ENCODE measurements at regions not wholly inside any gene's neighbourhood (a gene's known extent, or its start where the extent isn't known, plus 50 kb on each side); places are given as distances from the start of the nearest gene placed in this dataset.

DNA sequence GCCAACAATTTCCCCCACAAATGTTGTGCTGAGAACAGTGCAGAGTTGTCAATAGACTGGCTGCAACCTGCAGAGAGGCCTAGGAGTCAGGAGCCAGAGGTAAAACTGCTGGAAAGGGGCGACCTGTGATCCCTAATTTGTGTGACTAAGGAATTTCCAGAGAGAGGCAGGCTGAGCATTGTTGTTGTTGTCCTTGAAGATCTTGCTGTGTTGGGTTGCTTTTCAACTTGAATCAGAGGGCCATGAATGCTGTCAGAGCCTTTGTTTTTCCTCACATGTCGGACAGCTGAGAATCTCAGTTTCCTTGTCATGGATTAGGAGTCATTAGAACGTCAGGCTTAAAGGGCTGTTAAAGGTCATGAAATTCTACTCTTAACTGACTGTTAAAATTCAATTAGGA is 134.6 kb upstream of the ASTN2 start:
- TF ChIP-seq, protein P1, sequence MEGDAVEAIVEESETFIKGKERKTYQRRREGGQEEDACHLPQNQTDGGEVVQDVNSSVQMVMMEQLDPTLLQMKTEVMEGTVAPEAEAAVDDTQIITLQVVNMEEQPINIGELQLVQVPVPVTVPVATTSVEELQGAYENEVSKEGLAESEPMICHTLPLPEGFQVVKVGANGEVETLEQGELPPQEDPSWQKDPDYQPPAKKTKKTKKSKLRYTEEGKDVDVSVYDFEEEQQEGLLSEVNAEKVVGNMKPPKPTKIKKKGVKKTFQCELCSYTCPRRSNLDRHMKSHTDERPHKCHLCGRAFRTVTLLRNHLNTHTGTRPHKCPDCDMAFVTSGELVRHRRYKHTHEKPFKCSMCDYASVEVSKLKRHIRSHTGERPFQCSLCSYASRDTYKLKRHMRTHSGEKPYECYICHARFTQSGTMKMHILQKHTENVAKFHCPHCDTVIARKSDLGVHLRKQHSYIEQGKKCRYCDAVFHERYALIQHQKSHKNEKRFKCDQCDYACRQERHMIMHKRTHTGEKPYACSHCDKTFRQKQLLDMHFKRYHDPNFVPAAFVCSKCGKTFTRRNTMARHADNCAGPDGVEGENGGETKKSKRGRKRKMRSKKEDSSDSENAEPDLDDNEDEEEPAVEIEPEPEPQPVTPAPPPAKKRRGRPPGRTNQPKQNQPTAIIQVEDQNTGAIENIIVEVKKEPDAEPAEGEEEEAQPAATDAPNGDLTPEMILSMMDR (IDR thresholded peaks at IDR 0.05; ENCODE audit: low read depth, low read length), result no peak
- H3K4me3 ChIP-seq (ENCODE audit: low read depth, low read length), result no peak overlapping the region

GRCh38 chr9:117548556-117548955 is 133.7 kb upstream of the ASTN2 start:
- H3K4me3 ChIP-seq (ENCODE audit: low read depth, low read length), result no peak overlapping the region
- TF ChIP-seq, protein P1 (IDR thresholded peaks at IDR 0.05; ENCODE audit: low read depth, low read length), result no peak

DNA sequence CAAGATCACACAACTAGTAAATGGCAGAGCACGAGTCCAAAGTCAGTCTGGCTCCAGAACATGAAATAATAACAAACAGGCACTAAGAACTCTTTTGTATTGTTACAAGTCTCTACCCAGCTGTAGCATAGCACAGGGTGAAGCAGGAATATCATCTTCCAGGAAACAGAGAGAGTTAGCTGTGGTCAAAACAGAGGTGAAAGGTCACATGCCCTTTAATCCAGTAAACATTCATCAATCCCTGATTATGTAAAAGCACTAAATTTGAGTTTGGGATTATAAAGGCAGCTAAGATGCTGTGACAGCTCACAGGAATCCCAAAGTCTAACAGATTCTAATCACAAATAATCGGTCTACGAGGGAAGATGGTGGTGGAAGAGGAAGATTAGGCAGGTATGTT is 133.0 kb upstream of the ASTN2 start:
- TF ChIP-seq, protein P1 (IDR thresholded peaks at IDR 0.05; ENCODE audit: low read depth, low read length), result no peak
- no peak overlapping the region for H3K4me3 ChIP-seq (ENCODE audit: low read depth, low read length)

DNA sequence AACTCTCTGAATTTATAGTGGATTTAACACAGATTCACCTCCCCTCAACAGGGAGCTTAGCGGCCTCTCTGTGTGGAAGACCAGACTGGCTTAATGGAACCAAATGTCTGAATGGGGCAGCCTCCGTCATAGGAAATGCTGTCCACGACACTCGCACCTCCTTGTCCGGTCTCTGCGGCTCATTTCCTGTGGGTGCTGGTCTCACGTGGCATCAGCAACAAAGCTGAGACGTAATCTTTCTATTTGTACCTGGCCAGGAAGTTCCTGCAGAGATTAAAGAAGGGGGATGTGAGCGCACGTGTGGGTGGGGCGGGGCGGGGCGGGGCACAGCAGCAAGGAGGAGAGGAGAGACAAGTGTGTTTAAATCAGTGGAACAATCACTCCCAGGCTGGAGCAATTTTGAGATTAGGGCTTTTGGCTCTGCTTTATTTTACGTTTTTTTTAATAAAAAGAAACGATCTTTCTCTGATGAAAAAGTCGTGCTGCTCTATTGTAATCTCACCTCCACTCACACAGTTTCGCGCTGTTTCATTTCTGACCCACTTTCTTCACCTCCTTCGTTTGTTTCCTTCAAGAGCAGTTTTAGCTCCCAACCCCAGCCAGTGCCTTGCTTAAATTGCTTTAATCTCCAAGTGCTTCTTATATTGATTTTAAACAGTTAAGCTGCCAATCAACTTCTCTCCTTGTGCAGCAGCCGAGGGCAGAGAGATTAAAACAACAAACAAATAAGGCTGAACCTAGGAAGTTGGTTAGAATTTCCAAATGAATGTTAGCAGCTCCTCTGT is 132.2 kb upstream of the ASTN2 start:
- TF ChIP-seq, protein P1 (IDR thresholded peaks at IDR 0.05; ENCODE audit: low read depth, low read length), result no peak
- H3K4me3 ChIP-seq (ENCODE audit: low read depth, low read length), result no peak overlapping the region

DNA sequence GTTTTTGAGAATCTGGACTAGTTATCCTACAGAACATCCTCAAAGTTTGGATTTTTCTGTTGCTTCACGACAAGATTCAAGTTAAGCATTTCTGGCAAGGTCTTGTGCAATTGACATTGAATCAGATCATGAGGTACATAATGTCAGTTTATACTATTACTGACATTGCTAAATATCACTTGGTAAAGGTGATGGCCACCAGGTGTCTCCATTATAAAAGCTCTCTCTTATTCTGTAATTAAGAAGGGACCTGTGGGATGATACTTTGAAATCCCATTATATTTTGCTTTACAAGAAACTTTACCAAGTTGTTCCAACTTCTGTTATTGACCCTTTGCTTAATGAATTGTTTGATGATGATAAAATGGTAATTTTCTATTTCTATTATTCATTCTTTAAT is 131.0 kb upstream of the ASTN2 start:
- no peak overlapping the region for H3K4me3 ChIP-seq (ENCODE audit: low read depth, low read length)
- TF ChIP-seq, protein P1 (IDR thresholded peaks at IDR 0.05; ENCODE audit: low read depth, low read length), result no peak

- TF ChIP-seq, protein P1 (IDR thresholded peaks at IDR 0.05; ENCODE audit: low read depth, low read length), result no peak
- H3K4me3 ChIP-seq (ENCODE audit: low read depth, low read length), result no peak overlapping the region
These were observed 128.2 kb upstream of the ASTN2 start for GRCh38 chr9:117543089-117543488.

- H3K4me3 ChIP-seq (ENCODE audit: low read depth, low read length), result no peak overlapping the region
- TF ChIP-seq, protein P1 (IDR thresholded peaks at IDR 0.05; ENCODE audit: low read depth, low read length), result no peak
These were observed 127.2 kb upstream of the ASTN2 start for GRCh38 chr9:117542021-117542420.

Measured in WI38 (cell line).